ENCODE measurements at regions not wholly inside any gene's neighbourhood (a gene's known extent, or its start where the extent isn't known, plus 50 kb on each side); places are given as distances from the start of the nearest gene placed in this dataset.

- no peak for DNase-seq (ENCODE audit: low read depth)
- Histone ChIP-seq H3K27me3 (ENCODE audit: control insufficient read depth, insufficient read depth, low read length) (no peaks in the 10 kb centered on the region), H3K4me3 (ENCODE audit: low read depth, low read length) (no peak overlapping the region), H3K36me3 (ENCODE audit: control insufficient read depth, insufficient read depth, low read length) (no peaks in the 10 kb centered on the region)
- TF ChIP-seq CTCF (IDR thresholded peaks at IDR 0.05; ENCODE audit: insufficient read depth, low read length, poor library complexity, severe bottlenecking), result no peak
These were observed 158.6 kb downstream of the RAP2B start for GRCh38 chr3:153320585-153321128.

- no peak overlapping the region for H3K4me3 ChIP-seq (ENCODE audit: low read depth, low read length)
- no peak for TF ChIP-seq CTCF (IDR thresholded peaks at IDR 0.05; ENCODE audit: insufficient read depth, low read length, poor library complexity, severe bottlenecking)
- H3K27me3 ChIP-seq (ENCODE audit: control insufficient read depth, insufficient read depth, low read length), result no peaks in the 10 kb centered on the region
- DNase-seq (ENCODE audit: low read depth), result no peak
- no peaks in the 10 kb centered on the region for H3K36me3 ChIP-seq (ENCODE audit: control insufficient read depth, insufficient read depth, low read length)
These were observed 166.7 kb downstream of the RAP2B start for GRCh38 chr3:153328690-153329089.

GRCh38 chr3:153330901-153331300, 168.9 kb downstream of the RAP2B start:
- H3K36me3 ChIP-seq (ENCODE audit: control insufficient read depth, insufficient read depth, low read length), result no peaks in the 10 kb centered on the region
- DNase-seq (ENCODE audit: low read depth), result no peak
- H3K27me3 ChIP-seq (ENCODE audit: control insufficient read depth, insufficient read depth, low read length), result no peaks in the 10 kb centered on the region
- no peak for TF ChIP-seq CTCF (IDR thresholded peaks at IDR 0.05; ENCODE audit: insufficient read depth, low read length, poor library complexity, severe bottlenecking)
- H3K4me3 ChIP-seq (ENCODE audit: low read depth, low read length), result no peak overlapping the region

- Histone ChIP-seq H3K4me3 (ENCODE audit: low read depth, low read length) (no peak overlapping the region), H3K27me3 (ENCODE audit: control insufficient read depth, insufficient read depth, low read length) (no peaks in the 10 kb centered on the region), H3K36me3 (ENCODE audit: control insufficient read depth, insufficient read depth, low read length) (no peaks in the 10 kb centered on the region)
- TF ChIP-seq CTCF (IDR thresholded peaks at IDR 0.05; ENCODE audit: insufficient read depth, low read length, poor library complexity, severe bottlenecking), result no peak
- DNase-seq (ENCODE audit: low read depth), result no peak
These were observed 169.7 kb downstream of the RAP2B start for GRCh38 chr3:153331676-153332075.

GRCh38 chr3:153334558-153334957, 172.5 kb downstream of the RAP2B start:
- Histone ChIP-seq H3K27me3 (ENCODE audit: control insufficient read depth, insufficient read depth, low read length) (no peaks in the 10 kb centered on the region), H3K36me3 (ENCODE audit: control insufficient read depth, insufficient read depth, low read length) (no peaks in the 10 kb centered on the region), H3K4me3 (ENCODE audit: low read depth, low read length) (no peak overlapping the region)
- no peak for DNase-seq (ENCODE audit: low read depth)
- TF ChIP-seq CTCF (IDR thresholded peaks at IDR 0.05; ENCODE audit: insufficient read depth, low read length, poor library complexity, severe bottlenecking), result no peak

- H3K36me3 ChIP-seq (ENCODE audit: control insufficient read depth, insufficient read depth, low read length), result no peaks in the 10 kb centered on the region
- no peak for DNase-seq (ENCODE audit: low read depth)
- no peaks in the 10 kb centered on the region for H3K27me3 ChIP-seq (ENCODE audit: control insufficient read depth, insufficient read depth, low read length)
- TF ChIP-seq CTCF (IDR thresholded peaks at IDR 0.05; ENCODE audit: insufficient read depth, low read length, poor library complexity, severe bottlenecking), result no peak
- H3K4me3 ChIP-seq (ENCODE audit: low read depth, low read length), result no peak overlapping the region
These were observed 175.3 kb downstream of the RAP2B start for GRCh38 chr3:153337369-153337768.

All from kidney epithelial cell (primary cell).